GM12878 (cell line): ENCODE measurements at regions not wholly inside any gene's neighbourhood (a gene's known extent, or its start where the extent isn't known, plus 50 kb on each side); places are given as distances from the start of the nearest gene placed in this dataset.

Experiments used
- ATAC-seq: fragments of 200-7000 bp; cut with Tn5 transposase; 3 replicates; pipeline ENCODE4 v1.9.1; 2020; ENCODE audit warnings: mild to moderate bottlenecking, moderate library complexity
- BruUV-seq: library from RNA; stranded (reverse); fragments of 400-500 nt; replicated peaks from 2 replicates; lab custom pipeline; 2021; lab: Mats Ljungman, UMichigan
- CTCF ChIA-PET: fragments of 300-600 bp; sonication (Branson Sonifier 250); formaldehyde crosslinking; extraction: SDS; loops from one replicate; lab custom pipeline; 2021; ENCODE audit warnings: inconsistent platforms; lab: Yijun Ruan, JAX
- POLR2A ChIA-PET: fragments of 350-600 bp; formaldehyde crosslinking; extraction: SDS; loops from one replicate; lab custom pipeline; 2021; ENCODE audit warnings: inconsistent platforms; lab: Charles Lee
- RAD21 ChIA-PET: fragments of 300-600 bp; sonication (Branson Sonifier 250); formaldehyde crosslinking; loops from one replicate; lab custom pipeline; 2023; ENCODE audit warnings: antibody characterized with exemption; ENCODE audit not compliant: unreplicated experiment; lab: Charles Lee
- SMC1A ChIA-PET: fragments of 300-600 bp; sonication (Branson Sonifier 250); formaldehyde crosslinking; loops from one replicate; lab custom pipeline; 2023; ENCODE audit not compliant: unreplicated experiment, uncharacterized antibody; lab: Charles Lee
- DNase-seq: peaks from one replicate; pipeline ENCODE4 v3.0.0-alpha.2; 2011; ENCODE audit warnings: low read depth, low spot score
- FAIRE-seq: peaks from 3 replicates; lab custom pipeline; 2011; peaks lifted over from hg19 to GRCh38; lab: Jason Lieb, UNC
- H2AFZ ChIP-seq: 2 replicates; pipeline ENCODE4 v1.6.0; 2011; ENCODE audit warnings: low read depth, low read length, control low read depth; ENCODE audit not compliant: control insufficient read depth
- H3K27ac ChIP-seq: 2 replicates; pipeline ENCODE4 v1.5.1; 2011; ENCODE audit warnings: control low read depth; ENCODE audit not compliant: control insufficient read depth, insufficient read depth
- H3K27me3 ChIP-seq, 2 experiments: replicated peaks in 1 of 2; 2 replicates each; pipeline versions ENCODE4 v1.6.0 to v1.6.1; 2011; ENCODE audit warnings: low read length in 1 of 2; ENCODE audit not compliant: control insufficient read depth in 2 of 2, insufficient read depth in 2 of 2
- H3K36me3 ChIP-seq, 2 experiments: 2 replicates each; pipeline ENCODE4 v1.5.1; 2011; ENCODE audit warnings: low read length in 1 of 2; ENCODE audit not compliant: control insufficient read depth in 2 of 2, insufficient read depth in 2 of 2
- H3K4me1 ChIP-seq: 2 replicates; pipeline ENCODE4 v1.6.1; 2011; ENCODE audit warnings: mild to moderate bottlenecking, low read length, moderate library complexity, mixed read lengths; ENCODE audit not compliant: control insufficient read depth, insufficient read depth
- H3K4me2 ChIP-seq: 2 replicates; pipeline ENCODE4 v1.6.0; 2011; ENCODE audit warnings: control low read depth; ENCODE audit not compliant: control insufficient read depth, insufficient read depth
- H3K4me3 ChIP-seq: fragments of 200-600 bp; sonication (generic); 2 replicates; pipeline ENCODE4 v1.5.1; 2016
- H3K79me2 ChIP-seq: 2 replicates; pipeline ENCODE4 v1.6.0; 2011; ENCODE audit warnings: low read length; ENCODE audit not compliant: control insufficient read depth, insufficient read depth
- H3K9ac ChIP-seq: 2 replicates; pipeline ENCODE4 v1.8.0; 2011; ENCODE audit warnings: low read length, control low read depth, mixed read lengths; ENCODE audit not compliant: control insufficient read depth, insufficient read depth
- H3K9me3 ChIP-seq: replicated peaks from 3 replicates; pipeline ENCODE4 v1.5.1; 2011; ENCODE audit warnings: mild to moderate bottlenecking, low read length; ENCODE audit not compliant: control insufficient read depth, insufficient read depth
- H4K20me1 ChIP-seq: 2 replicates; pipeline ENCODE4 v1.6.0; 2011; ENCODE audit not compliant: control insufficient read depth, insufficient read depth
- CBX5 ChIP-seq: sonication (generic); IDR thresholded peaks from 2 replicates; pipeline ENCODE4 v1.6.1; 2016; ENCODE audit warnings: low read depth, moderate library complexity, mild to moderate bottlenecking, inconsistent platforms
- CREB1 ChIP-seq: IDR thresholded peaks from 2 replicates; pipeline ENCODE4 v1.6.1; 2012; ENCODE audit warnings: low read depth, mild to moderate bottlenecking, inconsistent platforms
- HDAC6 ChIP-seq: fragments of 200-600 bp; sonication (generic); IDR thresholded peaks from one replicate; pipeline ENCODE4 v1.8.0; 2017; ENCODE audit warnings: antibody characterized with exemption; ENCODE audit not compliant: unreplicated experiment
- KLF5 ChIP-seq: fragments of 450-650 bp; IDR thresholded peaks from 2 replicates; pipeline ENCODE4 v1.6.1; 2014; ENCODE audit warnings: mild to moderate bottlenecking; ENCODE audit not compliant: partially characterized antibody
- NFXL1 ChIP-seq: fragments of 450-650 bp; IDR thresholded peaks from 2 replicates; pipeline ENCODE4 v1.6.1; 2017; ENCODE audit warnings: antibody characterized with exemption, mild to moderate bottlenecking, borderline replicate concordance
- POLR2A ChIP-seq: IDR thresholded peaks from 2 replicates; pipeline ENCODE4 v1.6.1; 2011; ENCODE audit warnings: low read depth, mild to moderate bottlenecking, low read length
- POLR2AphosphoS2 ChIP-seq: IDR thresholded peaks from 2 replicates; pipeline ENCODE4 v1.6.1; 2011; ENCODE audit warnings: low read depth, mild to moderate bottlenecking, low read length, improper control_type of control experiment, moderate library complexity
- SMAD1 ChIP-seq: fragments of 450-650 bp; IDR thresholded peaks from 2 replicates; pipeline ENCODE4 v1.6.1; 2018; ENCODE audit warnings: mild to moderate bottlenecking, low read depth; ENCODE audit not compliant: partially characterized antibody
- TARDBP ChIP-seq: IDR thresholded peaks from 2 replicates; pipeline ENCODE4 v1.6.1; 2016; ENCODE audit warnings: borderline replicate concordance
- ZBED1 ChIP-seq: IDR thresholded peaks from 2 replicates; pipeline ENCODE4 v1.6.1; 2016; ENCODE audit warnings: borderline replicate concordance
- ZSCAN29 ChIP-seq: fragments of 450-650 bp; IDR thresholded peaks from 2 replicates; pipeline ENCODE4 v1.6.1; 2017; ENCODE audit warnings: mild to moderate bottlenecking, moderate library complexity
- WGBS: methylation state at CpG from one replicate; pipeline ENCODE4 v1.1.6; 2016; ENCODE audit warnings: low lambda C conversion rate; ENCODE audit not compliant: insufficient replicate concordance, insufficient coverage; ENCODE audit errors: missing lambda C conversion rate; 5-methylcytosine and 5-hydroxymethylcytosine counted together
- in situ Hi-C: fragments of 300-500 bp; cut with MboI; formaldehyde crosslinking; loops from 9 replicates; pipeline ENCODE4 v1.14.3; 2018; ENCODE audit warnings: mixed read lengths
- intact Hi-C: fragments of 100-400 bp; cut with micrococcal nuclease; formaldehyde crosslinking; loops from one replicate; pipeline ENCODE4 v1.14.2; 2022; ENCODE audit not compliant: unreplicated experiment
- TF ChIP-seq, protein P1 (sequence below): fragments of 450-650 bp; IDR thresholded peaks from 2 replicates; pipeline ENCODE4 v1.6.1; 2017; ENCODE audit warnings: antibody characterized with exemption, mild to moderate bottlenecking, moderate library complexity
- TF ChIP-seq, protein P2 (sequence below): fragments of 450-650 bp; IDR thresholded peaks from 2 replicates; pipeline ENCODE4 v1.6.1; 2014; ENCODE audit warnings: mild to moderate bottlenecking

DNA sequence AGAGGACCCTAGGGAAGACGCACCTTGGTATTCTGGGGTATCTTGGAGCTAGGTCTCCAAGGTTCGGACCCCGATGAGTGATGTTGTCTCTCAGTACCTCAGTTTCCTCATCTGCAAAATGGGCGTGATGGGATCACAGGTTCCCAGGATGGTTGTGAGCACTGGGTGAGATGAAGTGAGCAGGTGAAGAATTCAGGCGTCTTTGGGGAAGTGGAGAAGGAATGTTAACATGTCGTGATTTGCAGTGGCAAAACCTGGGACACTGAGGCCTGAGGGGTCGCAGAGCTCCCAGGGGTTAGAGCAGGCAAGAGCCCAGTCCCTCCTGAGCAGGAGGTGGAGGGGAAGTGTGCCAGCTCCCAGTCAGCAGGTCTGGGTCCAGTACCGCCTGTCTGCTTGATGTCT is 215.1 kb upstream of the GSE1 start:
- Histone ChIP-seq H3K4me3 (no peak overlapping the region), H3K9me3 (no peaks in the 10 kb centered on the region), H3K27ac (no peak overlapping the region), H3K9ac (no peak overlapping the region), H4K20me1 (no peaks in the 10 kb centered on the region), H2AFZ (no peak overlapping the region), H3K36me3 (no peaks in the 10 kb centered on the region), H3K4me1 (peaks cover 5% of the 10 kb centered on the region)
- intact Hi-C loops = loop anchor here (10.0 kb wide), 1 partner anchor 317 kb away; no protein-coding TSS in a partner anchor
- DNase-seq (no peak), FAIRE-seq (no peak)
- WGBS = 64% methylated on average over 8 of the region's 8 CpGs
- BruUV-seq = no TSS peak
- no peak for TF ChIP-seq ZBED1
- no peak for TF ChIP-seq ZSCAN29
- no peak for TF ChIP-seq KLF5
- TF ChIP-seq POLR2AphosphoS2 = no peak
- TF ChIP-seq NFXL1 = no peak
- TF ChIP-seq, all 136 proteins: peak for 0
- ChIA-PET SMC1A (no interaction called here), RAD21 (no interaction called here), CTCF (interaction anchor here (1.0 to 3.3 kb wide), 2 partner anchors 23 to 321 kb away, joined by 3 to 9 read pairs; no protein-coding TSS in a partner anchor), POLR2A (no interaction called here)
- Histone ChIP-seq H3K79me2 (no peaks in the 10 kb centered on the region), H3K4me2 (no peak overlapping the region), H3K27me3 (peaks cover 0 to 6% of the 10 kb centered on the region in 2 experiments; a peak in 2 of 4 replicates)
- no peak for ATAC-seq
- in situ Hi-C loops = no loop called here

DNA sequence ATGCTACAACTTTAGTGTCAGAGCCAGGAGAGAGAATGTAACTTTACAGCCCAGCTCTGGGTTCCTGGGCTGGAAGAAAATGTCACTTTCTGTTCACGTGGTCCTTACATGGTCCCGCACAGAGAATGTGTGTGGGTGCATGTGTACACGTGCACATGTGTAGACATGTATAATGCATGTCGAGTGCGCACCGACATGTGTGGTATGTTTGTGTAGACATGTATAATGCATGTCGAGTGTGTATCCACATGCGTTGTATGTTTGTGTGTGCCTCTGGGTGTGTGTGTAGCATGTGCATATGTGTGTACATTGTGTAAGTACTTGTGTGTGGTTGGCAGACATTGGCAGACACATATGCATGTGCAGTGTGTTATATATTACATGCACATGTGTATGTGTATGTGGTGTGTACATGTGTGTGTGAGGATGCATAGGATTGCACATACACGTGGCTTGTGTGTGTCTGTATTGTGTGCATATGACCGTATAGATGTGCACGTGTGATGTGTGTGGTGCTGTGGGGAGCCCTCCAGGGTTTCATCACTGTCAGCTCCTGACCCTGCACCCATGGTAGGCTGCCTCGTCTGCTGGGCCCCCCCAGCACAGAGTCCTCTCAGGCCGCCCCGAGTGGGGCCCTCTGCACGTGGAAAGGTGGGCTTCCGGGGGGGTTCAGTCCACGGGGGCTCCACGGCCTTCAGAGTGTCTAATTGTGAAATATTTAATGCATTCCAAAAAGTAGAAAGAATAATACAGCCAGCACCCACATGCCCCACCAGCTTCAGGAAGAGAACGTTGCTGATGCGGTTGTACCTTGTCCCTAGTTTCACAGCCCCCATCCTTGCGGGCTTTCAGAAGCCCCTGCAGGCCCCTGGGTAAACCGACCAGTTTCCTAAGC is 214.2 kb upstream of the GSE1 start:
- H3K79me2 ChIP-seq = no peaks in the 10 kb centered on the region
- POLR2A ChIA-PET = no interaction called here
- intact Hi-C loops (loop anchor here (10.0 kb wide), 1 partner anchor 316 kb away; no protein-coding TSS in a partner anchor), in situ Hi-C loops (no loop called here)
- RAD21 ChIA-PET = no interaction called here
- no peaks in the 10 kb centered on the region for H3K9me3 ChIP-seq
- FAIRE-seq (no peak), ATAC-seq (no peak), DNase-seq (no peak)
- SMC1A ChIA-PET = no interaction called here
- no peaks in the 10 kb centered on the region for H3K36me3 ChIP-seq
- H3K4me1 ChIP-seq = peaks cover 5% of the 10 kb centered on the region
- no peak overlapping the region for H3K4me2 ChIP-seq
- H4K20me1 ChIP-seq = no peaks in the 10 kb centered on the region
- CTCF ChIA-PET = interaction anchor here (3.3 kb wide), 1 partner anchor 22 kb away, joined by 9 read pairs; no protein-coding TSS in a partner anchor
- peaks cover 0 to 6% of the 10 kb centered on the region in 2 experiments; a peak in 2 of 4 replicates for H3K27me3 ChIP-seq
- no peak overlapping the region for H3K9ac ChIP-seq
- H3K4me3 ChIP-seq = no peak overlapping the region
- H2AFZ ChIP-seq = no peak overlapping the region
- no TSS peak for BruUV-seq
- no peak overlapping the region for H3K27ac ChIP-seq
- WGBS = 67% methylated on average over 21 of the region's 22 CpGs
- TF ChIP-seq SMAD1 (no peak), CREB1 (no peak), TARDBP (no peak), CBX5 (no peak), HDAC6 (no peak), POLR2A (no peak)
- TF ChIP-seq, protein P1, sequence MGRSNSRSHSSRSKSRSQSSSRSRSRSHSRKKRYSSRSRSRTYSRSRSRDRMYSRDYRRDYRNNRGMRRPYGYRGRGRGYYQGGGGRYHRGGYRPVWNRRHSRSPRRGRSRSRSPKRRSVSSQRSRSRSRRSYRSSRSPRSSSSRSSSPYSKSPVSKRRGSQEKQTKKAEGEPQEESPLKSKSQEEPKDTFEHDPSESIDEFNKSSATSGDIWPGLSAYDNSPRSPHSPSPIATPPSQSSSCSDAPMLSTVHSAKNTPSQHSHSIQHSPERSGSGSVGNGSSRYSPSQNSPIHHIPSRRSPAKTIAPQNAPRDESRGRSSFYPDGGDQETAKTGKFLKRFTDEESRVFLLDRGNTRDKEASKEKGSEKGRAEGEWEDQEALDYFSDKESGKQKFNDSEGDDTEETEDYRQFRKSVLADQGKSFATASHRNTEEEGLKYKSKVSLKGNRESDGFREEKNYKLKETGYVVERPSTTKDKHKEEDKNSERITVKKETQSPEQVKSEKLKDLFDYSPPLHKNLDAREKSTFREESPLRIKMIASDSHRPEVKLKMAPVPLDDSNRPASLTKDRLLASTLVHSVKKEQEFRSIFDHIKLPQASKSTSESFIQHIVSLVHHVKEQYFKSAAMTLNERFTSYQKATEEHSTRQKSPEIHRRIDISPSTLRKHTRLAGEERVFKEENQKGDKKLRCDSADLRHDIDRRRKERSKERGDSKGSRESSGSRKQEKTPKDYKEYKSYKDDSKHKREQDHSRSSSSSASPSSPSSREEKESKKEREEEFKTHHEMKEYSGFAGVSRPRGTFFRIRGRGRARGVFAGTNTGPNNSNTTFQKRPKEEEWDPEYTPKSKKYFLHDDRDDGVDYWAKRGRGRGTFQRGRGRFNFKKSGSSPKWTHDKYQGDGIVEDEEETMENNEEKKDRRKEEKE = no peak
- TF ChIP-seq, protein P2, sequence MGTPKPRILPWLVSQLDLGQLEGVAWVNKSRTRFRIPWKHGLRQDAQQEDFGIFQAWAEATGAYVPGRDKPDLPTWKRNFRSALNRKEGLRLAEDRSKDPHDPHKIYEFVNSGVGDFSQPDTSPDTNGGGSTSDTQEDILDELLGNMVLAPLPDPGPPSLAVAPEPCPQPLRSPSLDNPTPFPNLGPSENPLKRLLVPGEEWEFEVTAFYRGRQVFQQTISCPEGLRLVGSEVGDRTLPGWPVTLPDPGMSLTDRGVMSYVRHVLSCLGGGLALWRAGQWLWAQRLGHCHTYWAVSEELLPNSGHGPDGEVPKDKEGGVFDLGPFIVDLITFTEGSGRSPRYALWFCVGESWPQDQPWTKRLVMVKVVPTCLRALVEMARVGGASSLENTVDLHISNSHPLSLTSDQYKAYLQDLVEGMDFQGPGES = no peak
